GM12875 (cell line): ENCODE measurements at regions not wholly inside any gene's neighbourhood (a gene's known extent, or its start where the extent isn't known, plus 50 kb on each side); places are given as distances from the start of the nearest gene placed in this dataset.

Source experiments
- H3K4me3 ChIP-seq: one replicate; pipeline ENCODE4 v1.5.1; 2011; ENCODE audit warnings: low read depth, low read length, control low read depth
- TF ChIP-seq, protein P1 (sequence below): IDR thresholded peaks from 2 replicates; pipeline ENCODE4 v1.5.1; 2011; ENCODE audit warnings: low read depth, mild to moderate bottlenecking, control low read depth, inconsistent platforms, low read length, moderate library complexity, borderline replicate concordance; ENCODE audit not compliant: insufficient read depth

DNA sequence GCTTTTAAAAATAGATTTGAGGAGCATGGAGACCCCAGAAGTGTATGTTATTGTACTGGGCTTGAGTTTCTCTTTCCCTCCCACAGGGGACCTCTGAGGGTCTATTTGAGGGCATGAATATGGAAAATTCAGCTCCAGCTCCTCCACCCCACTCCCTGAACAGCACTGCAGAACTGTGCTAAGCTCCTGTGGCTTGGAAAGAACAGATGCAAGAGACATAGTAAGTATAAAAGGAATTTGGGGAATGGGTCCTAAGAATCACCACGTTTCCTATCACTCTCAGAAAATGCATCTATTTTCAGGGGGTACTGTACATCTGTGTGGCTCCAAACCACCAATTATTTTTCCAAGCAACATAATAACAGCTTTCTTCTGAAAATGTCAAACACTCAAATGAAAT is 416.1 kb downstream of the ZNF521 start:
- TF ChIP-seq, protein P1, sequence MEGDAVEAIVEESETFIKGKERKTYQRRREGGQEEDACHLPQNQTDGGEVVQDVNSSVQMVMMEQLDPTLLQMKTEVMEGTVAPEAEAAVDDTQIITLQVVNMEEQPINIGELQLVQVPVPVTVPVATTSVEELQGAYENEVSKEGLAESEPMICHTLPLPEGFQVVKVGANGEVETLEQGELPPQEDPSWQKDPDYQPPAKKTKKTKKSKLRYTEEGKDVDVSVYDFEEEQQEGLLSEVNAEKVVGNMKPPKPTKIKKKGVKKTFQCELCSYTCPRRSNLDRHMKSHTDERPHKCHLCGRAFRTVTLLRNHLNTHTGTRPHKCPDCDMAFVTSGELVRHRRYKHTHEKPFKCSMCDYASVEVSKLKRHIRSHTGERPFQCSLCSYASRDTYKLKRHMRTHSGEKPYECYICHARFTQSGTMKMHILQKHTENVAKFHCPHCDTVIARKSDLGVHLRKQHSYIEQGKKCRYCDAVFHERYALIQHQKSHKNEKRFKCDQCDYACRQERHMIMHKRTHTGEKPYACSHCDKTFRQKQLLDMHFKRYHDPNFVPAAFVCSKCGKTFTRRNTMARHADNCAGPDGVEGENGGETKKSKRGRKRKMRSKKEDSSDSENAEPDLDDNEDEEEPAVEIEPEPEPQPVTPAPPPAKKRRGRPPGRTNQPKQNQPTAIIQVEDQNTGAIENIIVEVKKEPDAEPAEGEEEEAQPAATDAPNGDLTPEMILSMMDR: no peak

DNA sequence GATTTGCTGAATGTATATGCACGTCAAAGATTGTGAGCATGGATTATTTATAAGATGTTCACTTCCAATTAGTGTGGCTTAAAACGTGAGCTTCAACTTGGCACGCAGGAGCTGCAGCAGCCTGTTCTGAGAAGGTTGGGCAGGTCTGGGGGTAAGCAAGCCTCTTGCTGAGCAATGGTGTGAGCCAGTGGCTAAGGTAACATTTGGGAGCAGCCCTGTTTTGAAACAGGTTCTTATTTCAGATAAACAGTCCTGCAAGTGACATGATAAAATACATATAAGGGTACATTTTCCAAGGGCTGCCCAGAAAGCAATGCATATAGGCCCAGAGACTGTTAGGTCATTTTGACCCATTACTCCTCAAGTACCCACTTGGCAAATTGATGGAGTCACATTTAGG is 415.3 kb downstream of the ZNF521 start:
- TF ChIP-seq, protein P1: no peak
- H3K4me3 ChIP-seq: no peak overlapping the region

More for the DNA sequence above, 416.1 kb downstream of the ZNF521 start:
- H3K4me3 ChIP-seq: no peak overlapping the region

DNA sequence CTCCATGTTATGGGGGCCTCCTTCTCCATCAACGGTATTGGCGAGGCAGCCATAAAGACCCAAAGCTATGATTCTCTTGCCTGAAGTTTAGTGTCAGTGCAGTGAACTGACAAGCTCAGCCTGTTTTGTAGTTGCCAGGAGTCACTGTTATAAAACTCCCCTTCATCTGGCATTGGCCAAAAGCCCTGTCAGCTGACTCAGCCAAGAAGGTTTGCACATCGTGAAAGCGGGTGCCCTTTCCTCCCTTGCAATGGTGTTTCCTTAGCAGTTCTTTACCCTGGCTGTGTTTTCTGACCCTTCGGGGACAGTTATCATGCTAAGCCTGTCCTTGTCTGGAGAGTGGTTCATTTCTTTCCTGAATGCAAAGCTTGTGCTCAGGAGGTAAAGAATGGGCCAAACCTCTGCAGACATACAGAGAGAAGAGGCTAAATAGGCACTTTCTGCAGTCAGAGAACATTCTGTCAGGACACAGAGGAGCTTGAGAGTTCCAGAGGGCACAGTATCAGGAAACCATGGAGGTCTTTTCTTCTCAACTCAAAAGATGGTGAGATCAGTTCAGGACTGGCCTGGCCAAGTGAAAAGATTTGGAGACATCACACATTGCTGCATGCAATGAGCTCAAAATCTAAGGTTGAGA is 414.2 kb downstream of the ZNF521 start:
- TF ChIP-seq, protein P1: no peak
- no peak overlapping the region for H3K4me3 ChIP-seq

DNA sequence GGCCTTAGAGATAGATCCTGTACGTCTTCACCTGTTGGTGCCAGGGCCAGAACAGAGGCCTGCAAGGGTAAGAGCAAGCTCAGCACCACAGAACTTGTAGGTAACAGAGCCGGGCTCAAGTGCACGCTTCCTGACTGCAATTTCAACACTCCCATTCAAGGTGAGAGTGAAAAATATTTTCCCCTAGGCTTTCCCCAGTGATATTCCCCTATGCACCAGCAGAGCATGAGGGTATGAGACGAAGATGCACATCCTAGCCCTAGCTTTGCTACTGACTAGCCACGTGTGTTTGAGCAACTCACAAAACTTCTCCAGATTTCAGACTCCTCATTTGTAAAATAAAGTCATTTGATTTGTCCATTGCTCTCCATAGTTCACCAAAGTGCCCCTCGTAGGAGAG is 411.6 kb downstream of the ZNF521 start:
- TF ChIP-seq, protein P1: no peak
- no peak overlapping the region for H3K4me3 ChIP-seq

DNA sequence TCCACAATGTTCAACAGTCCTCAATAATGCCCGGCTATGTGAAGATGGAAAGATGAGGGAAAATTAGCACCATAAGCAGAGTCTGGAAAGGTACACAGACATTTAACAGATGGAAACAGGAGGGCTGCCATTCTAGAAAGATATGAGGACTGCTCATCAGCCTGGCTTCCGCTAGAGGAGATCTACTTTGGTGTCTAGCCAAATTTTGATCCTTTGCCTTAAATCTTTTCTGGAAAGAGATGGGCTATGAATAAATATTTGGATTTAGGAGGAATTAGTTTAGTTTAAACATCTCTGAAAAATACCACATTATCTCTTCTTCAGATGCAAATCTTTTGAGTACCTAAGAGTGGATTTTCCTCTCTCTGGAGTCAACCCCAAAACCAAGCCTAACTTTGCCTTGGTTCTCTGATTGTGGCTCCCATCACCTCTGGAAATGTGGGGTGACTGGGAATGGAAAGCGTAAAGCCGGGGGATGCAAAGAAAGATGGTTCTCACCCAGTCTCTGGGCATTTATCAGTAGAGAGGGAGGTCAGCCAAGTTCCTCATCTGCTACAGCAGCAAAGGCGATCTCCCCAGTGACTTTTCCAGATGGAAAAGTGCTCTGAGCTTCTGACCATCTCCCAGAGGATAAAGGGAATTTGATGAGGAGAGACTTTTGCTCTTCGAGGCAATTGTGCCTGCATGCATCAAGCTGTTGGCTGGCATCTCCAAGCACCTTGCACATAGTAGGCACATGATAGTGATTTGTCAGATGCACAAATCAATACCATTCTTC is 410.6 kb downstream of the ZNF521 start:
- H3K4me3 ChIP-seq: no peak overlapping the region
- TF ChIP-seq, protein P1: no peak

DNA sequence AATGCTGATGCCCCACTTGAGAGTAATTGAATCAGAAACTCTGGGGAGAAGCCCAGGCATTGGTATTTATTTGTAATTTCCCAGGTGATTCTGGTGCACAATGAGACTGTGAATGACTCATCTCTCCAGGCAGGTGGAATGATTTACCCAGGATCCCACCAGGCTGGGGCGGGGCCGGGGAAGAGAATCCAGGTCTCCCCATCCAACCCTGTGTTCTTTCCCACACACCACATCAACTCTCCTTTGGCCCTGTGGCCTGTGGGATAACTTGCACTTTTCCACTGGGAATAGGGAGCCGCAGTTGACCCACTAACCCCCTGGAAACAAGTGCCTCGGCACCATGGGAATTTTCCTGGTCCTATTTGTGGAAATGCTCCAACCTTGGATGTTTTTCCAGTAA is 409.8 kb downstream of the ZNF521 start:
- TF ChIP-seq, protein P1: no peak
- no peak overlapping the region for H3K4me3 ChIP-seq

DNA sequence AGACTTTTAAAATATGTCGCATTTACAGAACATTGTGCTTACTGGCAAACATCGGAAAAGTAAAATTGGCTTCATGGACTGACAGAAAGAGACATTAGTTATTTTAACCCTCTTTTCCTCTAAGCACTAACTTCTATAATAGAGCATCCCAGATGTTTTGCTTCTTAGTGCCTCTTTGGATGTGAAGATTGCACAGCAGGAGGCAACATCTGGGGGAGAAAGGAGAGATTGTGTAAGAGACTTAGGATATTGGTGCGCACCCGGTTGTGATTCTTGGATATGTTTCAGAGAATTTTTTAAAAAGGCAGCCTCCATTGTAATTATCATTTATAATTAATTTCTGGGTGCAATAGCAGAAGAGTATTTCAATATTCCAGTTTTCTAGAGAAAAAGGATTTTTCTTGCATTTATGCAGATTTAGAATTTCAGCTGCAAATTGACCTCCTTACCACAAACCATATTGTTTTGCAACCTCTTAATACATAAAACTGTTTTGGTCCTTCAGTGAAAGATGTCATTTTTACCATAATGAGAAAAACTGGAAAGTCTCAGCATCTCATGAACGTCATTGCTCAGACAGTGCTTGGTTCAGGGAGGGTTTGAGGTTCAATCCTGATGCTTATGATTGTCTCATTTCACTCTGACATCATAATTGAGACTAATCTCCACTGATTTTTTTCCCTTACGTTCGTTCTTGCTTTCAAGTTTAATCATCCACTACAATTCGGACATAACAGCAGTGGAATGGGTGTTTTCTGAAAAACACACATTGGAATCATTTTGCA is 404.3 kb downstream of the ZNF521 start:
- TF ChIP-seq, protein P1: no peak
- no peak overlapping the region for H3K4me3 ChIP-seq
